ENCODE measurements at regions not wholly inside any gene's neighbourhood (a gene's known extent, or its start where the extent isn't known, plus 50 kb on each side); places are given as distances from the start of the nearest gene placed in this dataset.

DNA sequence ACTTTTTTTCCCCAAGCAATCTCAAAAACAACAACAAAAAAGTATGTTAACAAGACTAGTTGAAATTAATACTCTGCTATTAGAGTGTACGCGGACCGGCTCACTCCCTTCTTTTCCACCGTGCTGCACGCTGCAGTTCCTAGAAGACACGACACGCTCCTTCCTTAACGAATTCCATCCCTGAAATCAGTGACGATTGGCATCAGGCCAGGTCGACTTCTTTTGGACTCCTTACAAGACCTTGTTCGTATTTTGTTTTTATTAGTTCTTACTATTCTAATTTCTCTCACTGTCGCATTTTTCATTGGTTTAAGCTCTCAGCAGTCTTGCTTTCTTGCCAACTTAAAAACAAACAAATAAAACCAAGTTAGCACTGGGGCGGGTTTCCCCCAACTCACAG, 175.8 kb upstream of the PITX2 start:
- no peak for DNase-seq
- ATAC-seq = no peak
- WGBS, 2 donors = 58 to 60% methylated on average over 13 of the region's 13 CpGs
- H3K4me1 ChIP-seq = no peaks in the 10 kb centered on the region
- TF ChIP-seq, protein P1, sequence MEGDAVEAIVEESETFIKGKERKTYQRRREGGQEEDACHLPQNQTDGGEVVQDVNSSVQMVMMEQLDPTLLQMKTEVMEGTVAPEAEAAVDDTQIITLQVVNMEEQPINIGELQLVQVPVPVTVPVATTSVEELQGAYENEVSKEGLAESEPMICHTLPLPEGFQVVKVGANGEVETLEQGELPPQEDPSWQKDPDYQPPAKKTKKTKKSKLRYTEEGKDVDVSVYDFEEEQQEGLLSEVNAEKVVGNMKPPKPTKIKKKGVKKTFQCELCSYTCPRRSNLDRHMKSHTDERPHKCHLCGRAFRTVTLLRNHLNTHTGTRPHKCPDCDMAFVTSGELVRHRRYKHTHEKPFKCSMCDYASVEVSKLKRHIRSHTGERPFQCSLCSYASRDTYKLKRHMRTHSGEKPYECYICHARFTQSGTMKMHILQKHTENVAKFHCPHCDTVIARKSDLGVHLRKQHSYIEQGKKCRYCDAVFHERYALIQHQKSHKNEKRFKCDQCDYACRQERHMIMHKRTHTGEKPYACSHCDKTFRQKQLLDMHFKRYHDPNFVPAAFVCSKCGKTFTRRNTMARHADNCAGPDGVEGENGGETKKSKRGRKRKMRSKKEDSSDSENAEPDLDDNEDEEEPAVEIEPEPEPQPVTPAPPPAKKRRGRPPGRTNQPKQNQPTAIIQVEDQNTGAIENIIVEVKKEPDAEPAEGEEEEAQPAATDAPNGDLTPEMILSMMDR (IDR thresholded peaks at IDR 0.05) = no peak
- H3K4me3 ChIP-seq = no peak overlapping the region
- H3K36me3 ChIP-seq = no peaks in the 10 kb centered on the region
- intact Hi-C loops (cut with DNase I) = no loop called here
- peaks cover 0 to 7% (median 0%) of the 10 kb centered on the region in 4 donors for H3K27me3 ChIP-seq
- H3K9me3 ChIP-seq = no peaks in the 10 kb centered on the region
- H3K27ac ChIP-seq = no peak overlapping the region
- no peak for FAIRE-seq

DNA sequence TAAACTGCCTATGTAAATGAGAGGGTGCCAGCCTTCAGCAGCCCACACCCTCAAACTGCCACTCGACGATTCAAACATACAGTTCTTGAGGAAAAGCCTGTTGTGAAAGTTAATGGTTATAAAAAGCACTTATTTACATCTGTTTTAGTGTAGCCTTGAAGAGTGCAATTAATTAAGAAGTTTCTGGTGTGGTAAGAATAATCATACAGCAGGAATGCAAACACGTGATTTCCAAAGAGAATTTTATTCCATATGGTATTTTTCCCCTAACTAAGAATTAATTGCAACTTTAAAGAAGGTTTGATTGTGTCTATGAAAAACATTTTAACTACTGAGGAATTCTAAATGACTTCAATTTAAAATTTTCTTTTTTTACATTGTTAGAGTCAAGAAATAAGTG, 176.3 kb upstream of the PITX2 start:
- TF ChIP-seq, protein P1 (IDR thresholded peaks at IDR 0.05) = no peak
- DNase-seq = no peak
- ATAC-seq = no peak
- no peaks in the 10 kb centered on the region for H3K9me3 ChIP-seq
- intact Hi-C loops (cut with DNase I) = no loop called here
- H3K27ac ChIP-seq = no peak overlapping the region
- 13 to 20% methylated on average over 3 of the region's 3 CpGs for WGBS, 2 donors
- peaks cover 0 to 7% (median 0%) of the 10 kb centered on the region in 4 donors for H3K27me3 ChIP-seq
- no peaks in the 10 kb centered on the region for H3K4me1 ChIP-seq
- no peaks in the 10 kb centered on the region for H3K36me3 ChIP-seq
- FAIRE-seq = no peak
- no peak overlapping the region for H3K4me3 ChIP-seq

DNA sequence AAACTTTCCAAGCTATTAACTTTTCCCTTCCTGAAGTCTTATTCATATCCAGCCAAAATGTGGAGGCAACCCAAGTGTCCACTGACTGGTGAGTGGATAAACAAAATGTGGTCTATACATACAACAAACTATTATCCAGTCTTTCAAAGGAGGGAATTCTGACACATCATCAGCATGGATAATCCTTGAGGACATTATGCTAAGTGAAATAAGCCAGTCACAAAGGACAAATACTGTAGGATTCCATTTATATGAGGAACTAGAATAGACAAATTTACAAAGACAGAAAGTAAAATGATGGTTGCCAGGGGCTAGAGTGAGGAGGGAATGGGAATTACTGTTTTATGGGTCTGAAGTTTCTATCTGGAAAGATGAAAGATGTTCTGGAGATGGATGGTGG, 178.7 kb upstream of the PITX2 start:
- H3K27me3 ChIP-seq = peaks cover 0 to 7% (median 0%) of the 10 kb centered on the region in 4 donors
- FAIRE-seq (no peak), DNase-seq (no peak), ATAC-seq (no peak)
- no peaks in the 10 kb centered on the region for H3K4me1 ChIP-seq
- TF ChIP-seq, protein P1 (IDR thresholded peaks at IDR 0.05) = no peak
- H3K4me3 ChIP-seq = no peak overlapping the region
- H3K36me3 ChIP-seq = no peaks in the 10 kb centered on the region
- H3K9me3 ChIP-seq = no peaks in the 10 kb centered on the region
- intact Hi-C loops (cut with DNase I) = no loop called here
- H3K27ac ChIP-seq = no peak overlapping the region

DNA sequence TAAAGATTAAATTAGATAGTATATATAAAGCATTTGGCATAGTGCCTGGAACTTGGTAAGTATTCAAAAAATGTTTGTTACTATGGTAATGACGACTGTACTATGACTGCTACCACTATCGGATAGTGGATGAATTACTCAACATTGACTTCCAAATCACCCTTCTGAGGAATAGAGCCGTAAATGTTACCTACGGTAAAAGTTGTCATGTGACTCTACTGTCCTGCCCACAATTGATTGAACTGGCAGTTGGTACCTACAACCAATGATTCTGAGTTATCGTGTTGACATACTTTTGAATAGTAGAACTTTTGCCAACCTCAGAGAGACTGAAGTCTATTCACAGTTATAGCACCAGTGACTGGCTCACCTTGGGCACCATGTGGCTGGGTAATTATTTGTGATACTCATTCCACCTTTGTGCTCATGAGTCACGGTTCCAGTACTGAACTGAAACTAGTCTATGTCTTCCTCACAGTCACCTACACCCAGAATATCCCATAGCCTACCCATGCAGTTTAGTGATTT, 185.5 kb upstream of the PITX2 start:
- intact Hi-C loops (cut with DNase I) = no loop called here
- Histone ChIP-seq H3K9me3 (no peaks in the 10 kb centered on the region), H3K27ac (no peak overlapping the region), H3K36me3 (no peaks in the 10 kb centered on the region), H3K27me3 (no peaks in the 10 kb centered on the region), H3K4me1 (no peaks in the 10 kb centered on the region), H3K4me3 (no peak overlapping the region)
- WGBS, 2 donors = 57 to 58% methylated on average over 6 of the region's 6 CpGs
- TF ChIP-seq, protein P1 (IDR thresholded peaks at IDR 0.05) = no peak
- FAIRE-seq (no peak), ATAC-seq (no peak), DNase-seq (no peak)

DNA sequence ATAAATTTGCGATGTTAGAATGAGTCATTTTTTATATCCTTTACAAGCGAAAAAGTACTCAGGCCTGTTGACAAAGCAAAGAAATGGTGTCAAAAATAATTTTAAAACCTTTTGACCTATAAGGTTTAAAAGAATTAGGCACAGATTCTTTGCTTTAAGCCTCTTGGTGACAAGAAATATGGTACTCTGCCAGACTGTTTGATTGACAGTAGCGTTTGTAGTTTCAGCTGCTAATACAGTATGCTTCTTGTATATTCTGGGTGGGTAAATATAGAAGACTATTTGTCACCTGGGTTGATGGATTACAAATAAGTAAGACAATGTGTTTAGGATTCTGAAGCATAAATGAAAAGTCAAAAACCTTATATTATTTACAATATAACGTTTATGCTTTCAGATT, 193.1 kb upstream of the PITX2 start:
- Histone ChIP-seq H3K9me3 (no peaks in the 10 kb centered on the region), H3K4me1 (no peaks in the 10 kb centered on the region), H3K4me3 (no peak overlapping the region), H3K27me3 (no peaks in the 10 kb centered on the region), H3K36me3 (no peaks in the 10 kb centered on the region), H3K27ac (no peak overlapping the region)
- TF ChIP-seq, protein P1 (IDR thresholded peaks at IDR 0.05) = no peak
- ATAC-seq (no peak), FAIRE-seq (no peak), DNase-seq (no peak)
- intact Hi-C loops (cut with DNase I) = no loop called here
- 61 to 64% methylated on average over 4 of the region's 4 CpGs for WGBS, 2 donors
